ENCODE measurements at regions not wholly inside any gene's neighbourhood (a gene's known extent, or its start where the extent isn't known, plus 50 kb on each side); places are given as distances from the start of the nearest gene placed in this dataset.
"Not testable (repeated sequence)": the region's sequence is repeated elsewhere in the genome, so short reads cannot be mapped to it uniquely, and the experiment has no call there.

DNA sequence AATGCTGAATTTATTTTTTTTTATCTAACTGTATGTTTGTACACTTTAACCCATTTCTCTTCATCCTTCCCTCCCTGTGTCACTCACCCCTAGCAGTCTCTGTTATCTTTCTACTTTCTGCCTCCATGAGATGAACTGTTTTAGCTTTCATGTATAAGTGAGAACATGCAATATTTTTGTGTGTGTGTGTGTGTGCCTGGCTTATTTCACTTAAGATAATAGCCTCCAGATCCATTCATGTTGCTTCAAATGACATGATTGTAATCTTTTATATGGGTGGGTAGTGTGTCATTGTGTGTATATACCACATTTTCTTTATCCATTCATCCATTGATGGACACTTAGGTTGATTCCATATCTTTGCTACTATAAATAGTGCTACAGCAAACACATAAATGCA, 1023.9 kb downstream of the TLE1 start:
- no peak for DNase-seq
- H3K4me1 ChIP-seq (ENCODE audit: control insufficient read depth, insufficient read depth, low read length), result no peaks in the 10 kb centered on the region
- no peak overlapping the region for H3K27ac ChIP-seq (ENCODE audit: low read length)
- no peak overlapping the region for H3K4me3 ChIP-seq (ENCODE audit: low read length)
- no peaks in the 10 kb centered on the region for H3K9me3 ChIP-seq (replicated peaks; ENCODE audit: control insufficient read depth, low read depth, low read length)
- H3K36me3 ChIP-seq (ENCODE audit: control insufficient read depth, insufficient read depth, low read length), result no peaks in the 10 kb centered on the region
- H3K27me3 ChIP-seq (ENCODE audit: control insufficient read depth, insufficient read depth, low read length), result no peaks in the 10 kb centered on the region

DNA sequence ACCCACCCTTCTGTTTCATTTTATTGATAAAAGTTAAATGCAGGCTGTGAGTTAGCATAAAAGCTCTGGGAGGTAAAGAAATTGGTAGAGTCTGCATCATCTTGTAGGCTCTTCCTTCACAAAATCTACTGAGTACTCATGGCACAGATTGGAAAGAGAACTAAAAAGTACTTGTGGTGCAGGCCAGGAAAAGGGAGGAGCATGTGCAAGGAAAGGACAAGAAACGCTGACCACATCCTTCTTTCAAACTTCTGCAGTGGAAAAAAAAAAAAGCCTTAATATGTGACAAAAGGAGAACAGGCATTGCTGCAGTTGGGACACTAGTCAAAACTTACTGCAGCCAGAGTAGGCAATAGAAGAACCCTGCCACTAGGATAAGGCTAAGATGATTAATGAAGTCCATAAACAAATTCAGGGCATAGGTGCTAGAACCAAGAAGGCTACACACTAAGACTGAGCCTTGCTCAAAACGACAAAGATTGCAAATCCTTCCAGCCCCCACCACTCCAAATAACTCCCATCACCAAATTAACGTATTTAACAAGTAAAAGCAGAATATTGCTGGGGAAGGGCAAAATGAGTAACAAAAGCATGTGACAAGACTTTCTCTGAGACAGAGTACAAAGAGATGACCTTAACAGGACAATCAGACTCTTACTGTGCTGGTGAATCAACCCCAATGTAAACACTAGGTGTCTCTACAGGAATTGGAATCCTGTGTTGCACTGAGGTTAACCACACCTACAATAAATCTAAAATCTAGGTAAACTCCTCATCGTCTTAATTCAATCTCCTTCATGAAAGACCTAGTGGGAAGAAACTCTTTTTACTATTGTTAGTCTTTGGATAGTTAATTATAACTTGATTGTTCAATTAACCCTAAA, 1024.8 kb downstream of the TLE1 start:
- Histone ChIP-seq H3K9me3 (replicated peaks; ENCODE audit: control insufficient read depth, low read depth, low read length) (no peaks in the 10 kb centered on the region), H3K4me3 (ENCODE audit: low read length) (no peak overlapping the region), H3K27ac (ENCODE audit: low read length) (no peak overlapping the region), H3K4me1 (ENCODE audit: control insufficient read depth, insufficient read depth, low read length) (no peaks in the 10 kb centered on the region), H3K36me3 (ENCODE audit: control insufficient read depth, insufficient read depth, low read length) (no peaks in the 10 kb centered on the region), H3K27me3 (ENCODE audit: control insufficient read depth, insufficient read depth, low read length) (no peaks in the 10 kb centered on the region)
- WGBS (ENCODE audit: insufficient coverage), result no CpG with 5 or more reads among the region's 4 CpGs
- DNase-seq, result peak; percentile 42

DNA sequence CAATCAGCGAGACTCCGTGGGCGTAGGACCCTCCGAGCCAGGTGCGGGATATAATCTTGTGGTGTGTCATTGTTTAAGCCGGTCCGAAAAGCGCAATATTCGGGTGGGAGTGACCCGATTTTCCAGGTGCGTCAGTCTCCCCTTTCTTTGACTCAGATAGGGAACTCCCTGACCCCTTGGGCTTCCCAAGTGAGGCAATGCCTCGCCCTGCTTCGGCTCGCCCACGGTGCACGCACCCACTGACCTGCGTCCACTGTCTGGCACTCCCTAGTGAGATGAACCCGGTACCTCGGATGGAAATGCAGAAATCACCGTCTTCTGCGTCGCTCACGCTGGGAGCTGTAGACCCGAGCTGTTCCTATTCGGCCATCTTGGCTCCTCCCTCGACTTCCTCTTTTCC, 1029.6 kb downstream of the TLE1 start:
- not testable (repeated sequence) for H3K4me1 ChIP-seq (ENCODE audit: control insufficient read depth, insufficient read depth, low read length); H3K9me3 ChIP-seq (replicated peaks; ENCODE audit: control insufficient read depth, low read depth, low read length); H3K4me3 ChIP-seq (ENCODE audit: low read length); H3K27me3 ChIP-seq (ENCODE audit: control insufficient read depth, insufficient read depth, low read length); H3K36me3 ChIP-seq (ENCODE audit: control insufficient read depth, insufficient read depth, low read length); H3K27ac ChIP-seq (ENCODE audit: low read length); DNase-seq
- WGBS (ENCODE audit: insufficient coverage), result 92% methylated on average over 14 of the region's 26 CpGs

DNA sequence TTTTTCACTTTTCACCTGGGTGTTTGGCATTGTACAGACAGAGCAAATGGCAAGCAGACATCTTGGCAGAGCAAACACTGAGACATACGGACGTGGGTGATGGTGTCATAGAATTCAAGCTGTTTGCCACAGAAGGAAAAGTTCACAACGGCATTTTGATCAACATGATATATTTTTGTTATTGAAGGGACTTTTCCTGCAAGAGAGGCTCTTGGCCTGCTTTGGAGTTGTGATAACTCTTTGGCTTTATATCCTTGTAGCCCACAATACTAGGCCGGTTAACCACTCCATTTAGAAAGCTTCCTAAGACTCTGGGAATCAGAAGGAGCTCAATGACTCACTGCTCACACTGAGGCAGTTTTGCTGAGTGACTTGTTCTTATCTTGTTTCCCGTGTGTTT, 1038.3 kb downstream of the TLE1 start:
- H3K4me1 ChIP-seq (ENCODE audit: control insufficient read depth, insufficient read depth, low read length), result no peaks in the 10 kb centered on the region
- no peak overlapping the region for H3K4me3 ChIP-seq (ENCODE audit: low read length)
- no peaks in the 10 kb centered on the region for H3K36me3 ChIP-seq (ENCODE audit: control insufficient read depth, insufficient read depth, low read length)
- H3K27me3 ChIP-seq (ENCODE audit: control insufficient read depth, insufficient read depth, low read length), result no peaks in the 10 kb centered on the region
- H3K9me3 ChIP-seq (replicated peaks; ENCODE audit: control insufficient read depth, low read depth, low read length), result no peaks in the 10 kb centered on the region
- peak; percentile 53 for DNase-seq
- no peak overlapping the region for H3K27ac ChIP-seq (ENCODE audit: low read length)
- WGBS (ENCODE audit: insufficient coverage), result 17% methylated on average over 3 of the region's 5 CpGs

DNA sequence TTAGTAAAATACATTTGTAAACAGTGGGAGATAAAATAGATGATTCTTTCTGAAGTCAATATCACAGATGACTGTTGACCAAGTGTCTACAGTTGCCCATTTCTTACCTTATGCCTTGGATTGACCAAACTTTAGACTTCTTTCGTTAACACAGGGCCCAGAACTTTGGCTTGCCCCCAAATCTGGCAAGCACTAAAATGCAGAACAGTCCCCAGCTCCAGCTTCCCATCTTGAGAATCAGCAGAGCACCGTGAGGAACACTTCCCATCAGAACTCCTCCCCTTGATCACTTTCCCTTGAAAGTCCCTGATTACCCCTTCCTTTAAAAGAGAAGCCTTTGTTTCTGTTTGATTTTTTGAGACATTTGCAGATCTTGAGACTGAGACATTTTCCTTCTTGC, 1039.9 kb downstream of the TLE1 start:
- no peak overlapping the region for H3K27ac ChIP-seq (ENCODE audit: low read length)
- WGBS (ENCODE audit: insufficient coverage), result 67% methylated on average over 1 of the region's 2 CpGs

DNA sequence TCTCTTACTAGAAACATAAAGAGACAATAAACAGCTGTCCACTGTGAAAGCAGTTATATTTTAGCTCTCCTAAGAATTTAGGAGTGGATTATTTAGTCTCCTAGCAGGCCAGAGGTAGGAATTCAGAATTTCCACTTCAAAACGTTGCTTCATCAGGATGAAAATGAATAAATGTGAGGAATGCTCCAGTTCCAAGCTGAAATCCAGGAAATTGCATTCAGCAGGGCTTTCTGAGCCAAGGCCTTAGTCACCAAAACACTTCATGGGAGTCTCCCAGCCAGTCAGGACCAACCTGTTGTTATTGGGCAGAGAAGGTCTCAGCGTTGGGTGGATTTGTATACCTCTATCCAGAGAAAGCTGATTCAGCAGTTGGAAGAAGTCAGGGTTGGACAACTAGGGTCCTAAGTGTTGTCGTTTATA, 1040.3 kb downstream of the TLE1 start:
- Histone ChIP-seq H3K27ac (ENCODE audit: low read length) (peak overlapping the region; percentile 66), H3K27me3 (ENCODE audit: control insufficient read depth, insufficient read depth, low read length) (no peaks in the 10 kb centered on the region), H3K9me3 (replicated peaks; ENCODE audit: control insufficient read depth, low read depth, low read length) (no peaks in the 10 kb centered on the region), H3K4me1 (ENCODE audit: control insufficient read depth, insufficient read depth, low read length) (no peaks in the 10 kb centered on the region), H3K4me3 (ENCODE audit: low read length) (no peak overlapping the region), H3K36me3 (ENCODE audit: control insufficient read depth, insufficient read depth, low read length) (no peaks in the 10 kb centered on the region)
- DNase-seq, result peak; percentile 84
- 37% methylated on average over 2 of the region's 3 CpGs for WGBS (ENCODE audit: insufficient coverage)

More for the DNA sequence above, 1039.9 kb downstream of the TLE1 start:
- H3K9me3 ChIP-seq (replicated peaks; ENCODE audit: control insufficient read depth, low read depth, low read length), result no peaks in the 10 kb centered on the region
- no peaks in the 10 kb centered on the region for H3K27me3 ChIP-seq (ENCODE audit: control insufficient read depth, insufficient read depth, low read length)
- H3K4me1 ChIP-seq (ENCODE audit: control insufficient read depth, insufficient read depth, low read length), result no peaks in the 10 kb centered on the region
- H3K4me3 ChIP-seq (ENCODE audit: low read length), result no peak overlapping the region
- no peak for DNase-seq
- no peaks in the 10 kb centered on the region for H3K36me3 ChIP-seq (ENCODE audit: control insufficient read depth, insufficient read depth, low read length)

DNA sequence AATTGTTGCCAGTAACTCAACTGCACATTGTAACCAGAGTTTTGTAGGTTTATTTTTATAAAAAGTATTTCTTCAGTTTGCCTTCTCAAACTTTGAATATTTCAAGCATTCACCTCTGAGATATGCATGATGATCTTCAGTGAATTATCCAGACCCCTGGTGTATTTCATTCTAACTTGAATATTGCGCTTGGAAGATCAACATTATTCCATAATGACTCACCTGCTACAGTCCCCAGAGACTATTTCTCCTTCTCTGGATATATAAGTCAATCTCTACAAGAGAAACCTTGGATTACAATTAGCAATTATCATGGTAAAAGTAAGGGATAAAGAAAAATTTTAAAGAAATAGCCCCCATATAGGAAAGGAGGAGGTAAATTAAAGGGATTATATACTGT, 1041.0 kb downstream of the TLE1 start:
- Histone ChIP-seq H3K27me3 (ENCODE audit: control insufficient read depth, insufficient read depth, low read length) (no peaks in the 10 kb centered on the region), H3K4me3 (ENCODE audit: low read length) (no peak overlapping the region), H3K27ac (ENCODE audit: low read length) (no peak overlapping the region), H3K4me1 (ENCODE audit: control insufficient read depth, insufficient read depth, low read length) (no peaks in the 10 kb centered on the region), H3K36me3 (ENCODE audit: control insufficient read depth, insufficient read depth, low read length) (no peaks in the 10 kb centered on the region), H3K9me3 (replicated peaks; ENCODE audit: control insufficient read depth, low read depth, low read length) (no peaks in the 10 kb centered on the region)
- no peak for DNase-seq
- no CpG with 5 or more reads among the region's 1 CpG for WGBS (ENCODE audit: insufficient coverage)

DNA sequence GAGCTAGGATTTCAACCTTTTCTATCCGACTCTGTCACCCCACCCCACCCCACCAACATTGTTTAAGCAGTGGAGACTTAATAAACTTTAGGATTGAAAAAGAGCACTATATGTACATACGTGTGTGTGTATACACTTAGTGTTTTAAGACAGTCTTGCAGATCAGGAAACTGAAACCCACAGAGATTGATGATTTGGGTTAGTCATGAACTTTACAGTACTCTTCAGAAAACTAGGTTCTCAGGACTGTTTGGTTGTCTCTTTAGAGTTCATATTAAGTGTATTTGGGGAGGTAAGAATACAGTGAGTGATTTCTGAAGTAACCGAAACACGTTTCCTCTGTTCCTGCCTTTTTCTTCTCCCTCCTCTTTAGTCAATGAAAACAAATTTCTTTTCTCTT, 1043.1 kb downstream of the TLE1 start:
- no peaks in the 10 kb centered on the region for H3K9me3 ChIP-seq (replicated peaks; ENCODE audit: control insufficient read depth, low read depth, low read length)
- H3K4me1 ChIP-seq (ENCODE audit: control insufficient read depth, insufficient read depth, low read length), result no peaks in the 10 kb centered on the region
- no CpG with 5 or more reads among the region's 4 CpGs for WGBS (ENCODE audit: insufficient coverage)
- no peak overlapping the region for H3K4me3 ChIP-seq (ENCODE audit: low read length)
- H3K27ac ChIP-seq (ENCODE audit: low read length), result no peak overlapping the region
- H3K36me3 ChIP-seq (ENCODE audit: control insufficient read depth, insufficient read depth, low read length), result no peaks in the 10 kb centered on the region
- no peaks in the 10 kb centered on the region for H3K27me3 ChIP-seq (ENCODE audit: control insufficient read depth, insufficient read depth, low read length)
- DNase-seq, result no peak

DNA sequence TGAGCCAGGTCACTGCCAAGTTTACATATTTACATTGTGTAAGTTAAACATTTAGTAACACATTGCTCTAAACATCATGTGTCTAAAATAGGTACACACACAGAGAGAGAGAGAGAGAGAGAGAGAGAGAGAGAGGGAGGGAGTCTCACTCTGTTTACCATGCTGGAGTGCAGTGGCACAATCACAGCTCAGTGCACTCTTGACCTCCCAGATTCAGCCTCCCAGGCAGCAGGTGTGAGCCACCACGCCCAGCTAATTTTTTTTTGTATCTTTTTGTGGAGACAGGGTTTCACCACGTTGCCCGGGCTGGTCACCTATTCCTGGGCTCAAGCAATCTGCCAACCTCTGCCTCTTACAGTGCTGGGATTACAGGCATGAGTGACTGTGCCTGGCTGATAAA, 1045.3 kb downstream of the TLE1 start:
- no peaks in the 10 kb centered on the region for H3K9me3 ChIP-seq (replicated peaks; ENCODE audit: control insufficient read depth, low read depth, low read length)
- 95% methylated on average over 3 of the region's 3 CpGs for WGBS (ENCODE audit: insufficient coverage)

DNA sequence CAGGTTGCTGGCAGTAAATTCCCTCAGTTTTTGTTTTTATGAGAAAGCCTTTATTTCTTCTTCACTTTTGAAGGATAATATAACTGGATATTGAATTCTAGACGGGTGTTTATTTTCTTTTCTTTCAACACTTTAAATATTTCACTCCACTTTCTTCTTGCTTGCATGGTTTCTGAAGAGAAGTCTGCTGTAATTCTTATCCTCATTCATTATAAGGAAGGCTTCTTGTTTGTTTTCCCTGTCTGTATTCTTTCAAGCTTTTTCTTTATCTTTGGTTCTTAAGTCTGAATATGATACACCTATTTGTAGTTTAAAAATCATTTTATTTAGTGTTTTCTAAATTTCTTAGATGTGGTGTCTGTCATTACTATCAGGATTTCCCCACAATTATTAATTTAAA, 1054.3 kb downstream of the TLE1 start:
- WGBS (ENCODE audit: insufficient coverage), result no CpG with 5 or more reads among the region's 1 CpG

More for the DNA sequence above, 1045.3 kb downstream of the TLE1 start:
- Histone ChIP-seq H3K27me3 (ENCODE audit: control insufficient read depth, insufficient read depth, low read length) (no peaks in the 10 kb centered on the region), H3K36me3 (ENCODE audit: control insufficient read depth, insufficient read depth, low read length) (no peaks in the 10 kb centered on the region), H3K27ac (ENCODE audit: low read length) (no peak overlapping the region), H3K4me1 (ENCODE audit: control insufficient read depth, insufficient read depth, low read length) (no peaks in the 10 kb centered on the region), H3K4me3 (ENCODE audit: low read length) (no peak overlapping the region)
- DNase-seq, result no peak

DNA sequence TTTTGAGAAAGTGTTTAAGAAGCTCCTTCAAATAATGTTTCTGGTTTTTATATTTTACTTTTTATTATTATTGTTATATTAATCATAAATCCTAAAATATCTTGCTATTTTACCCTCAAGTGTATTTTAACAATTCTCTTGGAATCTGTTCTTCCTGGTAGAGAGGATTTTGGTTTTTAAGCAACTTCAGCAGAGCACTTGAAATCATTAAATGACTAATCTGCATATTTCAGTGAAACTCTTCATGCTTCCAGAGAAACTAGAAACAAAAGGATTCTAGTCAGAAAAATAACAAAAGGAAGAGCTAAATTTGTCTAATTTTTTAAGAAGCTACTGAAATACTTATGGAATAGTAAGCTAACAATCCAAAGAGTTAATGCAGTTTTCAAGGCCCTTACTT, 1057.3 kb downstream of the TLE1 start:
- no peak overlapping the region for H3K4me3 ChIP-seq (ENCODE audit: low read length)
- peaks cover 2% of the 10 kb centered on the region for H3K9me3 ChIP-seq (replicated peaks; ENCODE audit: control insufficient read depth, low read depth, low read length)
- no peaks in the 10 kb centered on the region for H3K27me3 ChIP-seq (ENCODE audit: control insufficient read depth, insufficient read depth, low read length)
- DNase-seq, result no peak
- H3K27ac ChIP-seq (ENCODE audit: low read length), result no peak overlapping the region
- no peaks in the 10 kb centered on the region for H3K36me3 ChIP-seq (ENCODE audit: control insufficient read depth, insufficient read depth, low read length)
- H3K4me1 ChIP-seq (ENCODE audit: control insufficient read depth, insufficient read depth, low read length), result no peaks in the 10 kb centered on the region

More for the DNA sequence above, 1054.3 kb downstream of the TLE1 start:
- Histone ChIP-seq H3K9me3 (replicated peaks; ENCODE audit: control insufficient read depth, low read depth, low read length) (peaks cover 2% of the 10 kb centered on the region), H3K4me3 (ENCODE audit: low read length) (no peak overlapping the region), H3K36me3 (ENCODE audit: control insufficient read depth, insufficient read depth, low read length) (no peaks in the 10 kb centered on the region), H3K27ac (ENCODE audit: low read length) (no peak overlapping the region), H3K27me3 (ENCODE audit: control insufficient read depth, insufficient read depth, low read length) (no peaks in the 10 kb centered on the region), H3K4me1 (ENCODE audit: control insufficient read depth, insufficient read depth, low read length) (no peaks in the 10 kb centered on the region)
- DNase-seq, result no peak
